Uterus (tissue), 2 donors: ENCODE measurements at regions not wholly inside any gene's neighbourhood (a gene's known extent, or its start where the extent isn't known, plus 50 kb on each side); places are given as distances from the start of the nearest gene placed in this dataset.

Experiments used
- POLR2A ChIP-seq, 2 donors: fragments of 450-650 bp; IDR thresholded peaks; one replicate each; pipeline ENCODE4 v1.6.1; 2016; ENCODE audit warnings: antibody characterized with exemption in 2 of 2, mild to moderate bottlenecking in 1 of 2, moderate library complexity in 1 of 2
- TF ChIP-seq, protein P1 (sequence below), 4 experiments: fragments of 200-600 bp in 2 of 4; fragments of 450-650 bp in 2 of 4; sonication (generic) in 2 of 4; IDR thresholded peaks; one replicate each; pipeline ENCODE4 v1.5.1; 2016 to 2019; ENCODE audit warnings: antibody characterized with exemption in 4 of 4, mild to moderate bottlenecking in 2 of 4, moderate library complexity in 1 of 4

GRCh38 chr9:97132865-97133264, 93.9 kb upstream of the CTSV start:
- no peak for TF ChIP-seq POLR2A (IDR thresholded peaks at IDR 0.05)
- TF ChIP-seq, protein P1, sequence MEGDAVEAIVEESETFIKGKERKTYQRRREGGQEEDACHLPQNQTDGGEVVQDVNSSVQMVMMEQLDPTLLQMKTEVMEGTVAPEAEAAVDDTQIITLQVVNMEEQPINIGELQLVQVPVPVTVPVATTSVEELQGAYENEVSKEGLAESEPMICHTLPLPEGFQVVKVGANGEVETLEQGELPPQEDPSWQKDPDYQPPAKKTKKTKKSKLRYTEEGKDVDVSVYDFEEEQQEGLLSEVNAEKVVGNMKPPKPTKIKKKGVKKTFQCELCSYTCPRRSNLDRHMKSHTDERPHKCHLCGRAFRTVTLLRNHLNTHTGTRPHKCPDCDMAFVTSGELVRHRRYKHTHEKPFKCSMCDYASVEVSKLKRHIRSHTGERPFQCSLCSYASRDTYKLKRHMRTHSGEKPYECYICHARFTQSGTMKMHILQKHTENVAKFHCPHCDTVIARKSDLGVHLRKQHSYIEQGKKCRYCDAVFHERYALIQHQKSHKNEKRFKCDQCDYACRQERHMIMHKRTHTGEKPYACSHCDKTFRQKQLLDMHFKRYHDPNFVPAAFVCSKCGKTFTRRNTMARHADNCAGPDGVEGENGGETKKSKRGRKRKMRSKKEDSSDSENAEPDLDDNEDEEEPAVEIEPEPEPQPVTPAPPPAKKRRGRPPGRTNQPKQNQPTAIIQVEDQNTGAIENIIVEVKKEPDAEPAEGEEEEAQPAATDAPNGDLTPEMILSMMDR (IDR thresholded peaks at IDR 0.05): no peak
